AG04450 (cell line): ENCODE measurements at regions not wholly inside any gene's neighbourhood (a gene's known extent, or its start where the extent isn't known, plus 50 kb on each side); places are given as distances from the start of the nearest gene placed in this dataset.

ENCODE experiments used
- CTCF ChIA-PET: fragments of 300-600, 350-600 bp; formaldehyde crosslinking; extraction: SDS; loops from one replicate; lab custom pipeline; 2022; ENCODE audit warnings: antibody characterized with exemption, inconsistent platforms; lab: Charles Lee
- POLR2A ChIA-PET: fragments of 350-600 bp; formaldehyde crosslinking; extraction: SDS; loops from one replicate; lab custom pipeline; 2021; ENCODE audit warnings: antibody characterized with exemption, inconsistent platforms; lab: Yijun Ruan, JAX
- DNase-seq: peaks from one replicate; pipeline ENCODE4 v3.0.0-alpha.2; 2011; ENCODE audit warnings: low read depth, low spot score
- H3K27ac ChIP-seq: one replicate; pipeline ENCODE4 v1.5.1; 2012; ENCODE audit warnings: low read depth, low read length, control low read depth
- H3K27me3 ChIP-seq: one replicate; pipeline ENCODE4 v1.6.0; 2012; ENCODE audit warnings: low read length; ENCODE audit not compliant: control insufficient read depth, insufficient read depth
- H3K4me3 ChIP-seq: 2 replicates; pipeline ENCODE4 v1.5.1; 2011; ENCODE audit warnings: mild to moderate bottlenecking, low read depth, low read length, control low read depth
- H3K9me3 ChIP-seq: 2 replicates; pipeline ENCODE4 v1.5.1; 2012; ENCODE audit warnings: low read length; ENCODE audit not compliant: control insufficient read depth, insufficient read depth
- TF ChIP-seq, protein P1 (sequence below): IDR thresholded peaks from 2 replicates; pipeline ENCODE4 v1.5.1; 2011; ENCODE audit warnings: low read depth, low read length, control low read depth, inconsistent platforms

DNA sequence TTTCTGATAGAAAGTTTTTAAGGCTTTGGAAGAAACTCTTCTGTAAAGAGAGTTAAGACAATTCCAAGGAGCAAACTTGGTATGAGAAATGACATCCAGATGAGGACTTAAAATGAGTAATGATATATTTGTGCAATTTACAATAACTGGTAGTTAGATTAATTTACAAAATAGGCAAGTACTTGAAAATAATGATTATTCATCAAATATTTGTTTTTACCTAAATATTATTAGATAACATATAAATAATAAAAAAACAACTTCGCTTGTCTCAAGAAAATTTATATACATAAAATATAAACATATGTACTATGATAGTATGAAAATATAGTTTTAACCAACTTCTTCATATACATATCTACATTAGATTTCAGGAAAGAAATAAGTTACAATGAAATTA is 478.5 kb downstream of the TRIB2 start:
- CTCF ChIA-PET, result no interaction called here
- H3K9me3 ChIP-seq, result no peaks in the 10 kb centered on the region
- no peak for DNase-seq
- TF ChIP-seq, protein P1, sequence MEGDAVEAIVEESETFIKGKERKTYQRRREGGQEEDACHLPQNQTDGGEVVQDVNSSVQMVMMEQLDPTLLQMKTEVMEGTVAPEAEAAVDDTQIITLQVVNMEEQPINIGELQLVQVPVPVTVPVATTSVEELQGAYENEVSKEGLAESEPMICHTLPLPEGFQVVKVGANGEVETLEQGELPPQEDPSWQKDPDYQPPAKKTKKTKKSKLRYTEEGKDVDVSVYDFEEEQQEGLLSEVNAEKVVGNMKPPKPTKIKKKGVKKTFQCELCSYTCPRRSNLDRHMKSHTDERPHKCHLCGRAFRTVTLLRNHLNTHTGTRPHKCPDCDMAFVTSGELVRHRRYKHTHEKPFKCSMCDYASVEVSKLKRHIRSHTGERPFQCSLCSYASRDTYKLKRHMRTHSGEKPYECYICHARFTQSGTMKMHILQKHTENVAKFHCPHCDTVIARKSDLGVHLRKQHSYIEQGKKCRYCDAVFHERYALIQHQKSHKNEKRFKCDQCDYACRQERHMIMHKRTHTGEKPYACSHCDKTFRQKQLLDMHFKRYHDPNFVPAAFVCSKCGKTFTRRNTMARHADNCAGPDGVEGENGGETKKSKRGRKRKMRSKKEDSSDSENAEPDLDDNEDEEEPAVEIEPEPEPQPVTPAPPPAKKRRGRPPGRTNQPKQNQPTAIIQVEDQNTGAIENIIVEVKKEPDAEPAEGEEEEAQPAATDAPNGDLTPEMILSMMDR, result no peak
- no peak overlapping the region for H3K4me3 ChIP-seq
- POLR2A ChIA-PET, result no interaction called here
- H3K27me3 ChIP-seq, result no peaks in the 10 kb centered on the region
- H3K27ac ChIP-seq, result no peak overlapping the region

DNA sequence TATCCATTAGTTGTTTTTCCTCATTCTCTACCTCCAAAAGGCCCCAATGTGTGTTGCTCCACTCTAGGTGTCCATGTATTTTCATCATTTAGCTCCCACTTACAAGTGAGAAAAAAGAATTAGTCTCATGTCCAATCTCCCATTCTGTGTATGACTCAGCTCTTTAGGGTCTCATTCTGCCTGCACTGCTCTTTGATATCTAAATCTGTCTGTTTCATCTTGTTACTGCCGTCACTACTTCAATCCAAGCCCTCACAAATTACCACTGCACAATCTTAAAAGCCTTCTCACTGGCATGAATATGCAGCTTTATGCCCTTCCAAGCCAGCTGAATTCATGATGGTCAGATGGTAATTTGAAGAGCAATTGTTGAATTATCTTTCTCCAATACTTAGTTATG is 480.5 kb downstream of the TRIB2 start:
- Histone ChIP-seq H3K4me3 (no peak overlapping the region), H3K27ac (no peak overlapping the region), H3K27me3 (no peaks in the 10 kb centered on the region), H3K9me3 (no peaks in the 10 kb centered on the region)
- TF ChIP-seq, protein P1, result no peak
- POLR2A ChIA-PET, result no interaction called here
- CTCF ChIA-PET, result no interaction called here
- no peak for DNase-seq

DNA sequence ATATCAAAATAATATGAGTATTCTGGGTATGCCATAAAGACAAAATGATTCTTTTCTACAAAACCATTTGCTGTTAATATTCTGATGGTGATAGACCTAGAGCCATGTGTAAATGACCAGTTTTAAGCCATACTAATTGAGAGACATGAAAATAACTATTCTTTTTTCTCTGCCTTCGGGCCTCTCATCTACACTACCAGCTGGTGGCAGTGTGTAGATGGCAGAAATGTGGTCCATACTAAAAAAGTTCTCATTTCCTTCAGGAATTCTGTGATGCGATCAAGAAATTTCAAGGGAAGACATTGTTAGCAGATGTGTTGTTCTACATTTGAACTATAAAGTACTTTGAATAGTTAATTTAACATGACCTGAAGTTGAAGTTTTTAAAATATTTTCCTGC is 485.2 kb downstream of the TRIB2 start:
- Histone ChIP-seq H3K27ac (no peak overlapping the region), H3K27me3 (no peaks in the 10 kb centered on the region), H3K9me3 (no peaks in the 10 kb centered on the region), H3K4me3 (no peak overlapping the region)
- DNase-seq, result no peak
- TF ChIP-seq, protein P1, result no peak
- POLR2A ChIA-PET, result no interaction called here
- CTCF ChIA-PET, result interaction anchor here (0.7 kb wide), 2 partner anchors 810 to 1274 kb away, joined by 3 to 6 read pairs; no protein-coding TSS in a partner anchor

DNA sequence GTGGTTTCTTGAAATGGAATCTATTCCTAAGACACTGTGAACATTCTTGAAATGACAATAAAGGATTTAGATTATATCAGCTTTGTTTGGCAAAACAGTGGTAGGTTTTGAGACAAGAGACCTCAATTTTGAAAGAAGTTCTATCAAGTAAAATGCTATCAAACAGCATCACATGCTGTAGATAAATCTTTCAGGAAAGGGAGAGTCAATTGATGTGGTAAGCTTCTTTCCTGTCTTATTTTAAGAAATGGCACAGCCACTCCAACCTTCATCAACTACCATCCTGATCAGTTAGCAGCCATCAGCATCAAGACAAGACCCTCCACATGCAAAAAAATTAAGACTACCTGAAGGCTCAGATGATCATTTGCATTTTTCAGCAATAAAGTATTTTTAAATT is 495.4 kb downstream of the TRIB2 start:
- POLR2A ChIA-PET, result no interaction called here
- TF ChIP-seq, protein P1, result no peak
- CTCF ChIA-PET, result no interaction called here
- no peak for DNase-seq
- Histone ChIP-seq H3K27ac (no peak overlapping the region), H3K27me3 (no peaks in the 10 kb centered on the region), H3K4me3 (no peak overlapping the region), H3K9me3 (peaks cover 2% of the 10 kb centered on the region; the same call in 1 of the 2 replicates)

DNA sequence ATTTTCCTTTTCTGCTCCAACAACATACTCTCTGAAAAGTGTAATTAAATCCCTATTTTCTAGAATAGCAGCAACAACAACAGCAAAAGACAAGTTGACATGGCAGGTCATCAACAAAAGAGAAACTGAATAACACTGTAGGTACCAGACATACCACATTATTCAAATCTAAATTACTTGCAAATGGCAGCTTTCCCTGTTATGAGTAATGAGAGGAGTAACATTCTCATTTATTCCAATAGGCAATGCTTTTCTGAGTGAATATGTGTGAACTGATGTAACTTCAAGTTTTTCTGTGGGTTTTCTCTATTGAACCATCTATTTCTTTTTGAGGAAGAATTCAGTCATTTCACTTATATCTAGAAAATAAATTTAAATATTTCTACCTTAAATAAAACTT is 501.5 kb downstream of the TRIB2 start:
- Histone ChIP-seq H3K9me3 (peaks cover 2% of the 10 kb centered on the region; the same call in 1 of the 2 replicates), H3K27ac (no peak overlapping the region), H3K27me3 (no peaks in the 10 kb centered on the region), H3K4me3 (no peak overlapping the region)
- DNase-seq, result no peak
- TF ChIP-seq, protein P1, result no peak
- POLR2A ChIA-PET, result no interaction called here
- CTCF ChIA-PET, result no interaction called here
